GM23338 (cell line): ENCODE measurements at regions not wholly inside any gene's neighbourhood (a gene's known extent, or its start where the extent isn't known, plus 50 kb on each side); places are given as distances from the start of the nearest gene placed in this dataset.

ENCODE experiments used
- ATAC-seq: fragments of 200-7000 bp; cut with Tn5 transposase; 3 replicates; pipeline ENCODE4 v1.9.1; 2020
- DNase-seq: peaks from one replicate; pipeline ENCODE4 v3.0.0-alpha.2; 2015; ENCODE audit warnings: low spot score
- H2AFZ ChIP-seq: fragments of 200-600 bp; sonication (generic); 2 replicates; pipeline ENCODE4 v1.8.0; 2016; ENCODE audit warnings: antibody characterized with exemption, mild to moderate bottlenecking, moderate library complexity
- H3F3A ChIP-seq: fragments of 200-600 bp; sonication (generic); replicated peaks from 2 replicates; pipeline ENCODE4 v1.8.0; 2017; ENCODE audit warnings: antibody characterized with exemption, mixed run types, low read depth
- H3K27ac ChIP-seq: fragments of 200-600 bp; sonication (generic); 2 replicates; pipeline ENCODE4 v1.6.1; 2016; ENCODE audit warnings: low read depth
- H3K27me3 ChIP-seq: fragments of 200-600 bp; sonication (generic); 2 replicates; pipeline ENCODE4 v1.8.0; 2016; ENCODE audit warnings: mild to moderate bottlenecking, mixed run types, moderate library complexity; ENCODE audit not compliant: insufficient read depth
- H3K36me3 ChIP-seq: fragments of 200-600 bp; sonication (generic); 2 replicates; pipeline ENCODE4 v1.8.0; 2016; ENCODE audit warnings: mild to moderate bottlenecking; ENCODE audit not compliant: insufficient read depth
- H3K4me1 ChIP-seq: fragments of 200-600 bp; sonication (generic); 2 replicates; pipeline ENCODE4 v1.8.0; 2016; ENCODE audit warnings: mild to moderate bottlenecking, moderate library complexity; ENCODE audit not compliant: insufficient read depth
- H3K4me2 ChIP-seq: fragments of 200-600 bp; sonication (generic); 2 replicates; pipeline ENCODE4 v1.7.1; 2017; ENCODE audit warnings: mixed run types
- H3K4me3 ChIP-seq: fragments of 200-600 bp; sonication (generic); 2 replicates; pipeline ENCODE4 v1.6.1; 2016; ENCODE audit warnings: mixed run types
- H3K79me2 ChIP-seq: fragments of 200-600 bp; sonication (generic); replicated peaks from 2 replicates; pipeline ENCODE4 v1.8.0; 2017; ENCODE audit warnings: mild to moderate bottlenecking; ENCODE audit not compliant: insufficient read depth
- H3K9me2 ChIP-seq: fragments of 200-600 bp; sonication (generic); 2 replicates; pipeline ENCODE4 v1.8.0; 2017; ENCODE audit not compliant: insufficient read depth
- H4K20me1 ChIP-seq: fragments of 200-600 bp; sonication (generic); replicated peaks from 2 replicates; pipeline ENCODE4 v1.8.0; 2017; ENCODE audit warnings: mild to moderate bottlenecking; ENCODE audit not compliant: insufficient read depth
- H3K27ac Mint-ChIP-seq: 2 replicates; pipeline ENCODE4 v1.8.0; 2020; ENCODE audit warnings: inconsistent platforms, mild to moderate bottlenecking, moderate library complexity, mixed read lengths
- H3K27me3 Mint-ChIP-seq: 3 replicates; pipeline ENCODE4 v1.8.0; 2022; ENCODE audit warnings: low read depth, mild to moderate bottlenecking, moderate library complexity, mixed read lengths, inconsistent platforms; ENCODE audit not compliant: insufficient read depth, poor library complexity
- H3K36me3 Mint-ChIP-seq: 3 replicates; pipeline ENCODE4 v1.8.0; 2021; ENCODE audit warnings: low read depth, mild to moderate bottlenecking, inconsistent platforms, moderate library complexity, mixed read lengths
- H3K4me1 Mint-ChIP-seq: 3 replicates; pipeline ENCODE4 v1.8.0; 2020; ENCODE audit warnings: mild to moderate bottlenecking, inconsistent platforms, mixed read lengths
- H3K4me3 Mint-ChIP-seq: 3 replicates; pipeline ENCODE4 v1.8.0; 2021; ENCODE audit warnings: moderate library complexity, mild to moderate bottlenecking, inconsistent platforms, mixed read lengths
- H3K9me3 Mint-ChIP-seq: 3 replicates; pipeline ENCODE4 v1.8.0; 2020; ENCODE audit warnings: moderate library complexity, mild to moderate bottlenecking, inconsistent platforms, mixed read lengths
- STAT1 ChIP-seq: IDR thresholded peaks from one replicate; pipeline ENCODE4 v1.6.1; 2016; ENCODE audit warnings: antibody characterized with exemption; ENCODE audit not compliant: unreplicated experiment
- ZNF114 ChIP-seq: fragments of 250-450 bp; sonication (Bioruptor Pico); IDR thresholded peaks from 2 replicates; pipeline ENCODE4 v1.5.0; 2020; ENCODE audit warnings: mild to moderate bottlenecking, moderate library complexity
- TF ChIP-seq, protein P1 (sequence below), 2 experiments: fragments of 200-600 bp in 1 of 2; sonication (generic) in 1 of 2; conservative IDR thresholded peaks; 2 replicates each; pipeline versions ENCODE4 v1.5.1 to v1.6.1; 2016 to 2017; ENCODE audit warnings: antibody characterized with exemption in 2 of 2, low read depth in 2 of 2, mild to moderate bottlenecking in 2 of 2, moderate library complexity in 1 of 2
- TF ChIP-seq, protein P2 (sequence below): fragments of 250-450 bp; sonication (Bioruptor Pico); IDR thresholded peaks from 2 replicates; pipeline ENCODE4 v1.5.0; 2020; ENCODE audit warnings: mild to moderate bottlenecking, moderate library complexity
- TF ChIP-seq, protein P3 (sequence below): IDR thresholded peaks from one replicate; pipeline ENCODE4 v1.6.1; 2018; ENCODE audit warnings: antibody characterized with exemption; ENCODE audit not compliant: unreplicated experiment

DNA sequence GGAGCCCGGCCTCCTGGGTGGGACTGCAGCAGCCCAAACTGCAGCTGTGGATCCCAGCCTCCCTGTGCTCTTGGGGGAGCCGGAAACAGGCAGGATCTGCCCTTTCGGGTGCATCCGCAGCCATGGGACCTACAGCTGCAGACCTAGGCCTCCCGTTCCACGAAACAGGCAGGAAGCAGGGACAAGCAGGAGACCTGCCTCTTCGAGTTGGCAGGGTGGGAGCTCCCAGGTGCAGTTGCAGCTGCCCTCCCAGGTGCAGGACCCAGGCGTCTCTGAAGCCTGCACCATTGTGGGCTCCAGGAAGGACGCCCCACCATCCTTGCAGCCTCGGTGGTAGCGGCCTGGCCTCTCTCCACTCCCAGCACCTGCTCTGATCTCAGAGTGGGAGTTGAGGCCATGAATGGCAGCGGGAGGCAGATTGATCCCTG is 189.0 kb upstream of the KLHL1 start:
- Histone ChIP-seq H3K27me3 (no peaks in the 10 kb centered on the region), H3K4me2 (no peak overlapping the region), H3K36me3 (no peaks in the 10 kb centered on the region), H3F3A (no peaks in the 10 kb centered on the region), H3K27ac (no peak overlapping the region), H3K4me1 (no peaks in the 10 kb centered on the region), H3K79me2 (no peaks in the 10 kb centered on the region), H2AFZ (no peak overlapping the region), H3K9me2 (no peaks in the 10 kb centered on the region), H3K4me3 (no peak overlapping the region), H4K20me1 (no peaks in the 10 kb centered on the region)
- Mint-ChIP-seq H3K9me3 (peaks cover 27% of the 10 kb centered on the region), H3K36me3 (peaks cover 23% of the 10 kb centered on the region), H3K4me1 (peaks cover 4% of the 10 kb centered on the region; the same call in 2 of the 3 replicates), H3K27ac (no peak overlapping the region), H3K4me3 (no peak overlapping the region), H3K27me3 (no peaks in the 10 kb centered on the region)
- no peak for DNase-seq
- ATAC-seq, result no peak
- TF ChIP-seq, protein P1, sequence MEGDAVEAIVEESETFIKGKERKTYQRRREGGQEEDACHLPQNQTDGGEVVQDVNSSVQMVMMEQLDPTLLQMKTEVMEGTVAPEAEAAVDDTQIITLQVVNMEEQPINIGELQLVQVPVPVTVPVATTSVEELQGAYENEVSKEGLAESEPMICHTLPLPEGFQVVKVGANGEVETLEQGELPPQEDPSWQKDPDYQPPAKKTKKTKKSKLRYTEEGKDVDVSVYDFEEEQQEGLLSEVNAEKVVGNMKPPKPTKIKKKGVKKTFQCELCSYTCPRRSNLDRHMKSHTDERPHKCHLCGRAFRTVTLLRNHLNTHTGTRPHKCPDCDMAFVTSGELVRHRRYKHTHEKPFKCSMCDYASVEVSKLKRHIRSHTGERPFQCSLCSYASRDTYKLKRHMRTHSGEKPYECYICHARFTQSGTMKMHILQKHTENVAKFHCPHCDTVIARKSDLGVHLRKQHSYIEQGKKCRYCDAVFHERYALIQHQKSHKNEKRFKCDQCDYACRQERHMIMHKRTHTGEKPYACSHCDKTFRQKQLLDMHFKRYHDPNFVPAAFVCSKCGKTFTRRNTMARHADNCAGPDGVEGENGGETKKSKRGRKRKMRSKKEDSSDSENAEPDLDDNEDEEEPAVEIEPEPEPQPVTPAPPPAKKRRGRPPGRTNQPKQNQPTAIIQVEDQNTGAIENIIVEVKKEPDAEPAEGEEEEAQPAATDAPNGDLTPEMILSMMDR (conservative IDR thresholded peaks at IDR 0.05; ENCODE audit: low read depth in 2 of 2), result no peak
- no peak for TF ChIP-seq ZNF114 (CRISPR knock-in tag)
- no peak for TF ChIP-seq STAT1
- TF ChIP-seq, protein P2, sequence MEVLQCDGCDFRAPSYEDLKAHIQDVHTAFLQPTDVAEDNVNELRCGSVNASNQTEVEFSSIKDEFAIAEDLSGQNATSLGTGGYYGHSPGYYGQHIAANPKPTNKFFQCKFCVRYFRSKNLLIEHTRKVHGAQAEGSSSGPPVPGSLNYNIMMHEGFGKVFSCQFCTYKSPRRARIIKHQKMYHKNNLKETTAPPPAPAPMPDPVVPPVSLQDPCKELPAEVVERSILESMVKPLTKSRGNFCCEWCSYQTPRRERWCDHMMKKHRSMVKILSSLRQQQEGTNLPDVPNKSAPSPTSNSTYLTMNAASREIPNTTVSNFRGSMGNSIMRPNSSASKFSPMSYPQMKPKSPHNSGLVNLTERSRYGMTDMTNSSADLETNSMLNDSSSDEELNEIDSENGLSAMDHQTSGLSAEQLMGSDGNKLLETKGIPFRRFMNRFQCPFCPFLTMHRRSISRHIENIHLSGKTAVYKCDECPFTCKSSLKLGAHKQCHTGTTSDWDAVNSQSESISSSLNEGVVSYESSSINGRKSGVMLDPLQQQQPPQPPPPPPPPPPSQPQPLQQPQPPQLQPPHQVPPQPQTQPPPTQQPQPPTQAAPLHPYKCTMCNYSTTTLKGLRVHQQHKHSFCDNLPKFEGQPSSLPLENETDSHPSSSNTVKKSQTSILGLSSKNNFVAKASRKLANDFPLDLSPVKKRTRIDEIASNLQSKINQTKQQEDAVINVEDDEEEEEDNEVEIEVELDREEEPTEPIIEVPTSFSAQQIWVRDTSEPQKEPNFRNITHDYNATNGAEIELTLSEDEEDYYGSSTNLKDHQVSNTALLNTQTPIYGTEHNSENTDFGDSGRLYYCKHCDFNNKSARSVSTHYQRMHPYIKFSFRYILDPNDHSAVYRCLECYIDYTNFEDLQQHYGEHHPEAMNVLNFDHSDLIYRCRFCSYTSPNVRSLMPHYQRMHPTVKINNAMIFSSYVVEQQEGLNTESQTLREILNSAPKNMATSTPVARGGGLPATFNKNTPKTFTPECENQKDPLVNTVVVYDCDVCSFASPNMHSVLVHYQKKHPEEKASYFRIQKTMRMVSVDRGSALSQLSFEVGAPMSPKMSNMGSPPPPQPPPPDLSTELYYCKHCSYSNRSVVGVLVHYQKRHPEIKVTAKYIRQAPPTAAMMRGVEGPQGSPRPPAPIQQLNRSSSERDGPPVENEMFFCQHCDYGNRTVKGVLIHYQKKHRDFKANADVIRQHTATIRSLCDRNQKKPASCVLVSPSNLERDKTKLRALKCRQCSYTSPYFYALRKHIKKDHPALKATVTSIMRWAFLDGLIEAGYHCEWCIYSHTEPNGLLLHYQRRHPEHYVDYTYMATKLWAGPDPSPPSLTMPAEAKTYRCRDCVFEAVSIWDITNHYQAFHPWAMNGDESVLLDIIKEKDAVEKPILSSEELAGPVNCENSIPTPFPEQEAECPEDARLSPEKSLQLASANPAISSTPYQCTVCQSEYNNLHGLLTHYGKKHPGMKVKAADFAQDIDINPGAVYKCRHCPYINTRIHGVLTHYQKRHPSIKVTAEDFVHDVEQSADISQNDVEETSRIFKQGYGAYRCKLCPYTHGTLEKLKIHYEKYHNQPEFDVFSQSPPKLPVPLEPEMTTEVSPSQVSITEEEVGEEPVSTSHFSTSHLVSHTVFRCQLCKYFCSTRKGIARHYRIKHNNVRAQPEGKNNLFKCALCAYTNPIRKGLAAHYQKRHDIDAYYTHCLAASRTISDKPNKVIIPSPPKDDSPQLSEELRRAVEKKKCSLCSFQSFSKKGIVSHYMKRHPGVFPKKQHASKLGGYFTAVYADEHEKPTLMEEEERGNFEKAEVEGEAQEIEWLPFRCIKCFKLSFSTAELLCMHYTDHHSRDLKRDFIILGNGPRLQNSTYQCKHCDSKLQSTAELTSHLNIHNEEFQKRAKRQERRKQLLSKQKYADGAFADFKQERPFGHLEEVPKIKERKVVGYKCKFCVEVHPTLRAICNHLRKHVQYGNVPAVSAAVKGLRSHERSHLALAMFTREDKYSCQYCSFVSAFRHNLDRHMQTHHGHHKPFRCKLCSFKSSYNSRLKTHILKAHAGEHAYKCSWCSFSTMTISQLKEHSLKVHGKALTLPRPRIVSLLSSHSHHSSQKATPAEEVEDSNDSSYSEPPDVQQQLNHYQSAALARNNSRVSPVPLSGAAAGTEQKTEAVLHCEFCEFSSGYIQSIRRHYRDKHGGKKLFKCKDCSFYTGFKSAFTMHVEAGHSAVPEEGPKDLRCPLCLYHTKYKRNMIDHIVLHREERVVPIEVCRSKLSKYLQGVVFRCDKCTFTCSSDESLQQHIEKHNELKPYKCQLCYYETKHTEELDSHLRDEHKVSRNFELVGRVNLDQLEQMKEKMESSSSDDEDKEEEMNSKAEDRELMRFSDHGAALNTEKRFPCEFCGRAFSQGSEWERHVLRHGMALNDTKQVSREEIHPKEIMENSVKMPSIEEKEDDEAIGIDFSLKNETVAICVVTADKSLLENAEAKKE (CRISPR knock-in tag), result no peak
- TF ChIP-seq, protein P3, sequence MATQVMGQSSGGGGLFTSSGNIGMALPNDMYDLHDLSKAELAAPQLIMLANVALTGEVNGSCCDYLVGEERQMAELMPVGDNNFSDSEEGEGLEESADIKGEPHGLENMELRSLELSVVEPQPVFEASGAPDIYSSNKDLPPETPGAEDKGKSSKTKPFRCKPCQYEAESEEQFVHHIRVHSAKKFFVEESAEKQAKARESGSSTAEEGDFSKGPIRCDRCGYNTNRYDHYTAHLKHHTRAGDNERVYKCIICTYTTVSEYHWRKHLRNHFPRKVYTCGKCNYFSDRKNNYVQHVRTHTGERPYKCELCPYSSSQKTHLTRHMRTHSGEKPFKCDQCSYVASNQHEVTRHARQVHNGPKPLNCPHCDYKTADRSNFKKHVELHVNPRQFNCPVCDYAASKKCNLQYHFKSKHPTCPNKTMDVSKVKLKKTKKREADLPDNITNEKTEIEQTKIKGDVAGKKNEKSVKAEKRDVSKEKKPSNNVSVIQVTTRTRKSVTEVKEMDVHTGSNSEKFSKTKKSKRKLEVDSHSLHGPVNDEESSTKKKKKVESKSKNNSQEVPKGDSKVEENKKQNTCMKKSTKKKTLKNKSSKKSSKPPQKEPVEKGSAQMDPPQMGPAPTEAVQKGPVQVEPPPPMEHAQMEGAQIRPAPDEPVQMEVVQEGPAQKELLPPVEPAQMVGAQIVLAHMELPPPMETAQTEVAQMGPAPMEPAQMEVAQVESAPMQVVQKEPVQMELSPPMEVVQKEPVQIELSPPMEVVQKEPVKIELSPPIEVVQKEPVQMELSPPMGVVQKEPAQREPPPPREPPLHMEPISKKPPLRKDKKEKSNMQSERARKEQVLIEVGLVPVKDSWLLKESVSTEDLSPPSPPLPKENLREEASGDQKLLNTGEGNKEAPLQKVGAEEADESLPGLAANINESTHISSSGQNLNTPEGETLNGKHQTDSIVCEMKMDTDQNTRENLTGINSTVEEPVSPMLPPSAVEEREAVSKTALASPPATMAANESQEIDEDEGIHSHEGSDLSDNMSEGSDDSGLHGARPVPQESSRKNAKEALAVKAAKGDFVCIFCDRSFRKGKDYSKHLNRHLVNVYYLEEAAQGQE, result no peak
